ENCODE measurements at regions not wholly inside any gene's neighbourhood (a gene's known extent, or its start where the extent isn't known, plus 50 kb on each side); places are given as distances from the start of the nearest gene placed in this dataset.
"Not testable (repeated sequence)": the region's sequence is repeated elsewhere in the genome, so short reads cannot be mapped to it uniquely, and the experiment has no call there.

GRCh38 chr2:22450831-22451230, 934.1 kb upstream of the KLHL29 start:
- no peak overlapping the region for H3K4me3 ChIP-seq

GRCh38 chr2:22454826-22455485, 930.0 kb upstream of the KLHL29 start:
- Histone ChIP-seq H3K27ac (no peak overlapping the region), H3K4me3 (no peak overlapping the region)

More at GRCh38 chr2:22450831-22451230, 934.1 kb upstream of the KLHL29 start:
- H3K27ac ChIP-seq, result no peak overlapping the region

GRCh38 chr2:22458440-22458839, 926.5 kb upstream of the KLHL29 start:
- H3K27ac ChIP-seq, result no peak overlapping the region
- no peak overlapping the region for H3K4me3 ChIP-seq

GRCh38 chr2:22475103-22475502, 909.9 kb upstream of the KLHL29 start:
- not testable (repeated sequence) for H3K27ac ChIP-seq, H3K4me3 ChIP-seq

GRCh38 chr2:22478329-22478728, 906.6 kb upstream of the KLHL29 start:
- Histone ChIP-seq H3K4me3 (no peak overlapping the region), H3K27ac (no peak overlapping the region)

GRCh38 chr2:22481486-22482259, 903.3 kb upstream of the KLHL29 start:
- Histone ChIP-seq H3K27ac (no peak overlapping the region), H3K4me3 (no peak overlapping the region)

GRCh38 chr2:22483036-22483435, 901.9 kb upstream of the KLHL29 start:
- Histone ChIP-seq H3K27ac (no peak overlapping the region), H3K4me3 (no peak overlapping the region)

- H3K27ac ChIP-seq, result no peak overlapping the region
- H3K4me3 ChIP-seq, result no peak overlapping the region
Measured at GRCh38 chr2:22485486-22485885, 899.5 kb upstream of the KLHL29 start.

GRCh38 chr2:22486343-22486742, 898.6 kb upstream of the KLHL29 start:
- no peak overlapping the region for H3K27ac ChIP-seq
- H3K4me3 ChIP-seq, result no peak overlapping the region

GRCh38 chr2:22487036-22487435, 897.9 kb upstream of the KLHL29 start:
- Histone ChIP-seq H3K4me3 (no peak overlapping the region), H3K27ac (no peak overlapping the region)

- Histone ChIP-seq H3K27ac (no peak overlapping the region), H3K4me3 (no peak overlapping the region)
Measured at GRCh38 chr2:22487541-22487940, 897.4 kb upstream of the KLHL29 start.

- no peak overlapping the region for H3K4me3 ChIP-seq
Measured at GRCh38 chr2:22491442-22491841, 893.5 kb upstream of the KLHL29 start.

GRCh38 chr2:22494156-22494555, 890.8 kb upstream of the KLHL29 start:
- no peak overlapping the region for H3K27ac ChIP-seq

More at GRCh38 chr2:22491442-22491841, 893.5 kb upstream of the KLHL29 start:
- no peak overlapping the region for H3K27ac ChIP-seq

GRCh38 chr2:22497064-22497463, 887.9 kb upstream of the KLHL29 start:
- Histone ChIP-seq H3K27ac (no peak overlapping the region), H3K4me3 (no peak overlapping the region)

More at GRCh38 chr2:22494156-22494555, 890.8 kb upstream of the KLHL29 start:
- no peak overlapping the region for H3K4me3 ChIP-seq

- Histone ChIP-seq H3K27ac (no peak overlapping the region), H3K4me3 (no peak overlapping the region)
Measured at GRCh38 chr2:22497789-22498188, 887.2 kb upstream of the KLHL29 start.

GRCh38 chr2:22499082-22499839, 885.7 kb upstream of the KLHL29 start:
- H3K27ac ChIP-seq, result no peak overlapping the region

GRCh38 chr2:22500555-22500935, 884.4 kb upstream of the KLHL29 start:
- Histone ChIP-seq H3K27ac (peak overlapping the region in 1 of 21 experiments; percentile 45), H3K4me3 (no peak overlapping the region)

More at GRCh38 chr2:22499082-22499839, 885.7 kb upstream of the KLHL29 start:
- no peak overlapping the region for H3K4me3 ChIP-seq

- no peak overlapping the region for H3K4me3 ChIP-seq
- no peak overlapping the region for H3K27ac ChIP-seq
Measured at GRCh38 chr2:22501851-22502250, 883.1 kb upstream of the KLHL29 start.

- H3K27ac ChIP-seq, result no peak overlapping the region
- no peak overlapping the region for H3K4me3 ChIP-seq
Measured at GRCh38 chr2:22513563-22513962, 871.4 kb upstream of the KLHL29 start.

GRCh38 chr2:22517141-22517540, 867.8 kb upstream of the KLHL29 start:
- no peak overlapping the region for H3K4me3 ChIP-seq
- H3K27ac ChIP-seq, result no peak overlapping the region

- H3K4me3 ChIP-seq, result no peak overlapping the region
- H3K27ac ChIP-seq, result no peak overlapping the region
Measured at GRCh38 chr2:22518641-22519040, 866.3 kb upstream of the KLHL29 start.

Measured in skin epidermis (tissue), 12 donors.